CD4-positive, alpha-beta T cell treated with Interferon alpha-2 for 1 hour (primary cell): ENCODE measurements at regions not wholly inside any gene's neighbourhood (a gene's known extent, or its start where the extent isn't known, plus 50 kb on each side); places are given as distances from the start of the nearest gene placed in this dataset.
"Not testable (repeated sequence)": the region's sequence is repeated elsewhere in the genome, so short reads cannot be mapped to it uniquely, and the experiment has no call there.

Experiments
- DNase-seq, 2 donors: peaks; one replicate each; pipeline ENCODE4 v3.0.0-alpha.2; 2020 to 2022

DNA sequence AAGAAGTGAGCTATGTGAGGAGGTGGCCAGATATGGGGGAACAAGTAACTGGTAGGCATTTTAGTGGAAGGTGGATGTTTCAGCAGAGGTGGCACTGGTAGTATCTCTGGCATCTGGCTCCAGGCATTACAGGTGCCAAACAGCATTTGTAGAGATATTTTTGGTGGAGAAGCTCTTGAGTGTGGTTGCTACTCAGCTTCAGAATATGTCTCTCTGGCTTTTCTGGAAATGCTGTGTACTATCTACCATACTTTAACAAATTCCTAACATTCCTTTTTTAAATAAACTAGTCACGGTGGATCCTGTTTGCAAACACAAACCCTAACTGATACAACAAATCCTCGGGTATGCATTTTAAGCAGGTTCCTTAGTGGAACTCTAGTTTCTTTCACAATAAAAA, 128.0 kb downstream of the BARX2 start:
- no peak for DNase-seq

DNA sequence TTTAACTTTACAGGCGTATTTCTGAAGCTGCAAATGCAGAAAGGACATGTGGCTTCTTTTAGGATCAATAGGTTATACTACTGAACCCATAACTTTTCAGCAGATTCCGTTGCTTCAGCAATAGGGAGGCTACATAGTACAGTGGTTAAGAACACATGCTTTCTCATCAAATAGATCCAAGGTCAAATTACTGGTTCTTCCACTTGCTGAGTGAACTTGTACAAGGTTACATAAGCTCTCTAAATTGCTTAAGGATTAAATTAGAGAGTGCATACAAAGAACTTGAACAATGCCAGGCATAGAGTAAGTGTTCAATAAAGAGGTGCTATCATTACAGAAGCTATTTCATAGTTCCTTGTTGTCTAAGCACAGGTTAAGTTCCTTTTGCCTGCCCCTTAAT, 129.6 kb downstream of the BARX2 start:
- no peak for DNase-seq

DNA sequence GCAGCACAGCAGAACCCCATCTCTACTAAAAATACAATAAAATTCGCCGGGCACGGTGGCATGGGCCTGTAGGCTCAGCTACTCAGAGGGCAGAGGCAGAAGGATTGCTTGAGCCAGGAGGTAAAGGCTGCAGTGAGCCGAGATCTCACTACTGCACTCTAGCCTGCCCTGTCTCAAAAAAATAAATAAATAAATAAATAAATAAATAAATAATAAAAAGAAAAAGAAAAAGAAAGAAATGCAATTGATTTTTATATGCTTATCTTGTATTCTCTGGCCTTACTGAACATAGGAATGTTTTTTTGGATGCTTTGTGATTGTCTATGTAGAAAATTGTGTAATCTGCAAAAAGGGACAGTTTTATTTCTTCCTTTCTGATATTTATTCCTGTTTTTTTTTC, 132.5 kb downstream of the BARX2 start:
- DNase-seq: no peak

DNA sequence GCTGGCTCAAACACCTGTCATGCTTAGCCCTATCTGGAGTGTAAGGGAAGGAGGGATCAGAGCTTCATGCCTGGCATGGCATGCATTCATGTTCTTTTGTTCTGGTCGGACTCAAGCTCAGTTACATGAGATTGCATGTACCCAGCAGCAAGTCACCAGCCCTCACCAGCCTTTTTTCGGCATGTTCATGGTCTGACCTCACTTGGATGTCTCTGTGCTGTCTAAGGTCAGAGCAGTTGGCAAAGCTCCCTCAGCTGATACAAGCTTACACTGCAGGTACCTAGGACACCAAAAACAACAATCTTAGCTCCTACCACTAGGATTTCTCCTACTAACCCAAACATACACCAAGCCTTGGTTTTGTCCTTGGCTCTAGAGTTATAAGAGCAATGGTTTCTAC, 152.6 kb downstream of the BARX2 start:
- no peak for DNase-seq

DNA sequence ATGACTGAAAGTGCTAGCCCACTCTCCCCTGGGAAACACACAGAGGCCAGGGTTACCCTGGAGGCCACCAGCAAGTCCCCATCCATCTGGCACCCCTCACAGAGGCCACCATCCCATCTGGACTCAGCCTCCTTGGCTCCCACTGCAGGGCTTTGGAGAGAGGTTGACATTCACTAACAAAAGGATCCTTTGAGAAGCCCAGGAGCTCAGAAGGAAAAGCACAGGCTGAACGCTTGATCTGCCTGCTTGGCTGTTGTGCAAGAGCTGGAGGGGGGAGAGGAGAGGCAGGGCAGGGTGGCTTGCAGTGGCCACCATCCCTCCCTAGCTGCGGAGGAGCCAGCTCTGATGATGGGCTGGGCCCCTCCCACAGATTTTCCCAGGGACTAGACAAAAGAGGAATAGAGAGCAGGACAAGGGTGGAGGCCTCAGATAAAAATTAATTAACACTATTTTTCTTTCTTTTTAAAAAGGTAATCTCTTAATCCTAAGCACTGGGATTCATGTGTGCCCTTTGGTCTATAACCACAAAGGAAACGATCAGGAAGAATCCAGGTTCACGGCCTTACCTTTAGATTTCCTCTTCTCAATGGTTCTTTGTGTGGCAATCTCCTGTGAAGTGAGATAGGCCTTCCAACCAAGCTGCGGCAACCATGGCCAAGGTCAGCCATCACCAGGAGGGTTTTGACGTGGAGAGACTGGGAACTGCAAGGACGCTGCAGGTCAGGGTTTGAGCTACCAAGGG, 154.7 kb downstream of the BARX2 start:
- DNase-seq: no peak

DNA sequence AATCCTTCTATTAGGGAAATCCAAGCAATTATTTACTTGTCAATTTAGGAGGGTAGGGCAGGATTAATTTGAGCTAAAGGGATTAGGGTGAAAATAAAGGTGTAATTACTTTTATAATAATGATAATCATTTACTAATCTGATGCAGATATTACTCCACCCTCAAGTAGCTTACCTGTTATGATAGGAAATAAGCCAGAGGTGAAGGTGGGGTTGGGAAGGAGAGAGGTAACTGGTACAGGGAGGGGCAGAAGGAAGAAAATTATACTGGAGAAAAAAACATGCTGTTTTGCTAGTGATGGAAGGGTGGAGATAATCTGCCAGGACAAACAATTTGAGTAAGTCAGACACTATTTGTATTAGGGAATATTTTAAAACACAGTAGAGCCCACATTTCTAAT, 157.7 kb downstream of the BARX2 start:
- DNase-seq: no peak

DNA sequence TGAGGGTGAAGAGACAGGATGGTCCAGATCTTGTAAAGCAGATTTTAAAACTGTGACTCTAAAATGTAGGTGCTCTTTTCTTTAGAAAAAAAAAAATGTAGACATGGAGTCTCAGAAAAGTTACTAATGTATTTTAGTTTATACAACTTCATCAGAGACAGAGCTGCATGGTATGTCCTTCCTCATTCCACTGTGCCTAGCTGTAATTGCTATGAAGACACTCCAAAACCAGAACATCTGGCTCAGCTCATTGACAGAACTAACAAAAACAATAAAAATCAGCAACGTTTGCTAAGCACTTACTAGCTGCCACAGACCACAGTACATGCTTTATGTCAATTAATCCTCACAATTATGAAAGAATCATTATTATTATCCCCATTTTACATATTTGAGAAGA, 160.7 kb downstream of the BARX2 start:
- no peak for DNase-seq

DNA sequence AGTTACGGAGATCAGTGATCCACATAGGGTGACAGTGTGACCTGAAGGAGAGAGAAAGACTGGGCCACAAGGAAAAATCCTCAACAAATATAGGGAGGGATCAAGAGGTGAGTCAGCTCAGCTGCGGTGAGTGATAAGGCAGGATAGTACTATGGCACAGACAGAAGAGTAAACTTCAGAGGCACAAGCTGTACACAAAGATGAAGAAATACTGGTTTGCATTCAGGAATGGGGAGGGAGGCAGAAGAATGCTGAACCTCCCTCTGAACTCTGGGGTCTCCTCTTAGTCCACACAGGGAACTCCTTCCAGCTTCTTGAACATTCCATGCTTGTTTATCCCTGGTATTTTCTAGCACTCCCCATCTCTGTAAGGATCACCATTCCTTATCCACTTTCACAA, 162.7 kb downstream of the BARX2 start:
- DNase-seq: no peak

DNA sequence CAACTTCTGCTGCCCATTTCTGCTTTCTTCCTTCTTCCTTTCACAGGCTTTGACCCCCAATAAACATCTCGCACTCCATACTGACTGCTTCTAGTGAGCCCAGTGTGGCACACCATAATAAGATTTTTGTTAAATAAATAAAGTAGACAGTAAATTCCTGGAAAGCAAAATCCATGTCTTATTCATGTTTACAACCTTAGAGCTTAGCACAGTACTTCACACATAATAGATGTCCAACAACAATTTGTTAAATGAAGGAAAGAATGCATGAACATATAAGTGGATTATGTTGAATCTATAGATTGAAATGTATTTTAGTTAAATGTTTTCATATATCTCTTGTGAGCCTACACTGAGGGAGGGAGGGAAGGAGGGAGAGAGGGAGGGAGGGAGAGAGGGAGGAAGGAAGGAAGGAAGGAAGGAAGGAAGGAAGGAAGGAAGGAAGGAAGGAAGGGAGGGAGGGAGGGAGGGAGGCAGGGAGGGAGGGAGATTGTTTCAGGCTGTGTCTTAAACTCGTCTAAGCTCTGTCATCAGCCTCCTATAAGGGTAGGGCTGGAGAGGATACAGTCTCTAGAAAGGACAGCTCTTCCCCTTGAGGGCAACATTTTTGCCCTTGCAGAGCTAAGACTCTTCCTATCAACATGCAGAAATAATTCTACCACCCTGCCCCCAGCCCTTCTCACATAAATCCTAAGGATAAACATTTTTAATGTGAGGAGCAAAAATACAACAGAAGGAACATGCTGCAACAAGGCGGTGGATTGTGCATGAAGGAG, 168.1 kb downstream of the BARX2 start:
- no peak for DNase-seq

DNA sequence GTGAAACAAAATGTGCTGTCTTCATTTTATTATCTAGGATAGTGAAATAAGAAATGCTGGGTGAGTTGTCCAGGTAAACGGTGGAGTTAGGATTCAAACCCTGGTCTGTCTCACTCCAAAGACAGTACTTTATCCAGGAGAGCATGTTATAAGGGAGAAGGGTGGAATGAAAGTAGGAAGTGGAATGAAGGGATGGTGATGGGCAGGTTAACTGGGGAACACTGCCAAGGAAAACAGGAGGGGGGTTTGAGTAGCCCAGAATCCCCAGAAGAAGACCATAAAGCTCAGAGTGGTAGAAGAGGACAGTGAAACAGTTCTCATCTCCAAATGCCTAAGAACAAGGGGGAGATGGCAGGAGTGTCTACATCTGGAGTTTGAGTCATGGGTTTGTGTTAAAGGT, 169.0 kb downstream of the BARX2 start:
- no peak for DNase-seq

DNA sequence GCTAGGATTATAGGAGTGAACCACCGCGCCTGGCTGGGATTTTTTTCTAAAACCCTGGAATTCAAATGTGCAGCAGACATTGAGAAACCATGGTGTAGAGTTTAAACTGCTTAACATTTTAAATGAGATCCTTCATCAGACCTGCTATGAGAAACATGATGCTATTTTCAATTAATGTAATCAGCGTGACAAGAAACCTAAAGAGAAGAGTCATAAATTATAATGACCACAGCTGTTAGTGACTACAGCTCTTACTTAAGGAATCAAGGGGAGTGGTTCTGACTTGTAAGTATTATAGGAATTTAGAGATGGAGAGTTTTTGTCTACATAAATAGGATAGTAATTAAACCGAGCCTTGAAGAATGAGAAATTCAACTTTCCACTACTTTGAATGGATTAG, 170.6 kb downstream of the BARX2 start:
- no peak for DNase-seq

DNA sequence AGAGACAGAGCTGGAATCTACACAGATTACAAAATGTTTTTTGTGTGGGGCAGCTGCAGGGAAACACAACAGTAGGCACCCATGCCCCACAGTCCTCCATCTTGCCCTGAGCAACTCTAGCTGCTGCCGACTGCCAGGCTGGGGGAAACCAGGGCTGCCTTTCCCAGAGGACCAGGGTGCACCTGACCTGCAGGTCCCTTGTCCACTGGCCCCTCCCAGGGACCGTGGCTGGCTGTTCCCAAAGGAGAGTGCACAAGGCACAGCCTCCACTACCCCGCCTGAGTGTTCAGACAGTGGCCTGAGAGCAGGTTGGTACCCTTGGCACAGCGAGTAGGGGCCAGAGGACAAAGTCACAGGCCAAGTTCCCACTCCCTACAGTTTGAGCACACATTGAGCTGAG, 181.8 kb downstream of the BARX2 start:
- no peak for DNase-seq

DNA sequence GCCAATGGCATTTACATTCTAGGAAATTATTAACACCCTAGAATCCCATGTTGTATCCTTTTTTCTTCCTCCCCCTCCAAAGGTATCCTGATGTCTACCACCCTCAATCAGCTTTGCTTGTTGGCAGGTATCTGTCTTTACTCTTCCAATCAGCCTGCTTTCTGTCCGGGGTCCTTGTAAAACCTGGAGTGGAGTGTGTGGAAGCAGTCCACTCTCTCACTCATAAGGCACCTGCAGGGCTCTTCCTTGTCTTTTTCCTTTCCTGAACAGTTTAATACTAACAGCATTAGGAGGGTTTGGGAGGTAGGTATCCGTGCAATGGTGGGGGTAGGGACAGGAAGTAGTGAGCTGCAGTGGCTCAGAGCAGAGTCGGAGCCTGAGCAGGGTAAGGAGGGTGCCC, 193.4 kb downstream of the BARX2 start:
- no peak for DNase-seq

DNA sequence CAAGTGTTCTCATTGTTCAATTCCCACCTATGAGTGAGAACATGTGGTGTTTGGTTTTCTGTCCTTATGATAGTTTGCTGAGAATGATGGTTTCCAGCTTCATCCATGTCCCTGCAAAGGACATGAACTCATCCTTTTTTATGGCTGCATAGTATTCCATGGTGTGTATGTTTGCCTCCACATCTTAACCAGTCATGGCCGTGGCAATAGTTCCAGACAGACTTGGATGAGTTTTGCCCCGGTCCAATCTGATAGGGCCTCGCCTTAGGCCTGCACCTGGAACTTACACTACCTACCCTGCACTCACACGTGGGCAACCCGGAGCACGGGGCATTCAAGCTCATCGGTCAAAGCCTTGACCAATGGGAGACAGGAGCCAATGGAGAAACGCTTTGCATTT, 197.0 kb downstream of the BARX2 start:
- not testable (repeated sequence) for DNase-seq

DNA sequence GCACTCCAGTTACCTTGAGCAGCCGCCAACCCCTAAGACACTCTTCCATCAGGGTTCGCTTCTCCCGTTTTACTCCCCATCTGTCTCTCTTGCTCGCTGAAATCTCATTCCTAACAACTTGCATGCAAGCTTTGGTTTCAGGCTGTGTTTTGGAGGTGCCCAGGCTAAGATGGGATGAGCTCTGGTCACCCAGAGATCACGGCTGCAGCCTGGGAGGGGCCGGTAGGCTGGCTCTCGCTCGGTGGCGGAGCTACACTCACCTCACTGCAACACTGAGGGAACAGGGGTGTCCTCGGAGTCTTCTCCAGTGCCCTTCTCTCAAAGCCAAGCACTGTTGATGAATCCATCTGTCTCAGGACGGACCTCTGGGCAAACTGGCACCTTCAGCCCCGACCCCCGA, 197.5 kb downstream of the BARX2 start:
- no peak for DNase-seq

DNA sequence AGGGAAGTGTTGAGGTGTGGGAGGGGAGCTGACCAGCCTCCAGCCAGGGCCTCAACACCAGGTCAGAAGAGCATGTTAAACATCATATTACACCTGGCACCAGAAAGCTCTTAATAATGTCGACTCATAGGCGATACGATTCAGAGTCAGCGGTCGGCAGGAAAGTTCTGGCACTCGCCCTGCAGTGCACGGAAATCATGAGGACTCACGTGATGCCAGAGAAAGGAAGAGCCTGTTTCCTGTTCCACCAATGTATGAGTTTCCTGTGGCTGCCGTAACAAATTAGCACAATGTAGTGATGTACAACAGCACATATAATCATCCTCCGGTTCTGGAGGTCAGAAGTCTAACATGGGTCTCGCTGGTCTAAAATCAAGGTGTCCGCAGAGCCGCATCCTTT, 198.8 kb downstream of the BARX2 start:
- no peak for DNase-seq

DNA sequence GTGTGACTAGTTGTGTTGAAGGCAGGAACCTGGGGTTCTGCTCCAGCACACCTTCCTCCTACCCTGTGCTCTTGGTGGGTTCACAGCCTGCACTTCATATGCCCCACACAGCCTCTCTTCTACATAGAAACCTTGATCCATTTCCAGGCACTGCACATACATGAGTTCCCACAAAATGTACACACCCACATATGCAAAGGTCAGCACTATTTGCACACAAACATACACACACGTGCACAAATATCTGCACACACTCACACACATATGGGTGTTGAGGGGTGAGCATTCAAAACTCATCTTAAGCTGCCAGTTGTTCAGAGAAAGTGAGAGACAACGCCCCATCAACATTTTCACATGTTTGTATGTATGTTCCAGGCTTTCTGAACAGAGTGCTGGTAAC, 201.0 kb downstream of the BARX2 start:
- DNase-seq: no peak

DNA sequence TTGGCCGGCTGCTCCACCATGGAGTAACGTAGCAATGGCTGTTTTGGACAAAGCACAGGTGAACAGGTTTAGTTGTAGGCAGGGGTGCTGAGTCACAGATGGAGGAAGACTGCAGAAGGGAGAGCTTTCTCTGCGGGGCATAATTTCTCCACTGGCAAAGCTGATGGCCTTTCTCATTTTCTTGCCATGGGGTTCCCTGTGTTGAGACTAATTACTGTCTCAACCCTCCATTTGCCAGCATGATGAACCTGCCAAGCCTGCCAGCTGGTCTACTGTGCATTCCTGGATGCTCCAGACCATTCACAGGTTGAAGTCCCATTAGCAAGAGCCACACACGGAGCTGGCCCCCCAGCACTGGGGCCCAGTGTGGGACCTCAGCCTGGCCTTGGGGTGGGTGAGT, 202.4 kb downstream of the BARX2 start:
- DNase-seq: no peak

DNA sequence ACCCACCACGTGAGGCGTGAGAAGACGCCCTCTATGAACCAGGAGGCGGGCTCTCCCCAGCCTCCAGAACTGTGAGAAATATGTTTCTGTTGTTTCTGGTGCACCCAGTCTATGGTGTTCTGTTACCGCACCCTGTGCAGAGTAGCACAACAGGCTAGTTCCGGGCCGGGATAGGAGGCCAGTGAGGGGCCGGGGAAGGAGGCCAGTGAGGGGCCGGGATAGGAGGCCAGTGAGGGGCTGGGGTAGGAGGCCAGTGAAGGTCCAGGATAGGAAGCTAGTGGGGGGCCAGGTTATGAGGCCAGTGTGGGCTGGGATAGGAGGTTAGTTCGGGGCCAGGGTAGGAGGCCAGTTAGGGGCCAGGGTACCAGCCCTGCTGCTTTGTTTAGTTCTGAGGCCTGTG, 204.6 kb downstream of the BARX2 start:
- no peak for DNase-seq

DNA sequence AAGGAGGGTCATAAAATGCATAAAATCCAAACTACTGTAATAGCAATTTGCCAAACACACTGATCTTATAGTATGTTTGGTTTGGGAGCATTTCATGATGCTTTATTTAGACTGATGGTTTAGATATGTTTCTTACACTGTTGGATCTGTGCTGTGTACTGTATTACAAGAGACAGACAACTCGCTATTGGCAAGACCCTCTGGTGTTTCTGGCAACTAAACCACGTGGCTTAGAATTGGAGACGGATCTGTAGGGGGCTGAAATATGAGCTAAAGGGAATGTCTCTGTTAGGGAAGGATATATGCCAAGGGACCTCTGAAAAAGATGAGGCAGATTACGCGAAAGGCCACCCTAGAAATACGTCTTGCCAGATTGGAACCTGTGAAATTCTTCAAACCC, 208.7 kb downstream of the BARX2 start:
- DNase-seq: no peak

DNA sequence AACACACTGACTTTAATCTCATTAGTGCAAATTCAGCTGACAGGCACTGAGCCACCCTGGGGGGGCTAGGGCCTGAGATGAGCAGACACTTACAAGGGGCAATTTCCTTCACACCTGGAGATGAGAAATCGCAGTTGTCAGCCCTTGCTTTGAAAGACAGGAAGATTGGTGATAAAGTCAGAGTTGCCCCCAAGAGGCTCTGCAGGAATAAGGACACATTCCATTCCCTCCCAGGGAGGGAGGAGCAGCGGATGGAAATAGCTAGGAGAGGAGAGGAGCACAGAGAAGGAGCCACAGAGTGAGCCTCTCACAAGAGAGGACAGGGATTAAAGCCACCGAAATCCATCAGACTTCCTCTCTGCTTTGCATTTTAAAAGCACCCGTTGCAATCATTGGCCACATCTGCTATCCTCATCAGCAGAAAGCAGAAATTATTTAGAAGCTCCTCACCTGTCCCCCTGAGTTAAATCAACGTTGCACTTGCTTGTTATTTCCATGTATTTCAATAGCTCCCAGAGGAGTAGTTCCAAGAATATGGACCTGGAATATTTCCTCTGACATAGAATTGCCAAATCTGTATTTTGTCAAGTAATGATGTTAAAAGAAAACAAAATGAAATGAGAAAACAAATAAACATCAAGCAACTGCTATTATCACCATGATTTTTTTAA, 213.7 kb downstream of the BARX2 start:
- no peak for DNase-seq

DNA sequence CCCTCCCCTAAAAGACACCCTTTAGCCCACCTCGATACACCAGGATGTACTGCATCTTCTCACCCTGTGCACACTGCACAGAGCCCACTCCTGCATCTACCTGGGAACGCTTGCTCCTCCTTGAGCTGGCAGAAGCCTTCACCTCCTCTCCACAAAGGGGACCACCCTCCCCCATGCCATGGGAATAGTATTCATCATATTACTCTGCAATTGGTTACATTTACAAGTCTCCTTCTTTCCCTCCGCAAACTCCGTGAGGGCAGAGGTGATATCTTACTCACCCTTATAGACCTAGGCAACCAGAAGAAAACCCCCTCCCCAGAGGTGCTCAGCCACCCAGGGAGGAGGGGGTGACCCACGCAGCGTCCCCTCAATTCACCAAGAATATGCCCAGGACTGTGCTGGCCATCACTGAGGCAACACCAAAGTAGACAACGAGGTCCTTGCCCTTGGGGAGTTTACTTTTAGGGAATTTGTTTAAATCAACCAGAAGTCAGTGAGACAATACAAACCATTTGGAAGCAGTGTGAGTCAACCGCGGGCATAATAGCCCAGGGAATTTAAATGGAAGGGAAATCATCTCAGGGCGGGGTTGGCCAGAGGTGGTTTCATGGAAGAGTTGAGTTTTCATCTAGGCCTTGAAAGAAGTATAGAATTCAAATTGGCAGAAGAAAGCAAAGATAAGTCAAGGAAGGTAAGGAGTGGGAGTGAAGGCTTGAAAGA, 214.5 kb downstream of the BARX2 start:
- no peak for DNase-seq

DNA sequence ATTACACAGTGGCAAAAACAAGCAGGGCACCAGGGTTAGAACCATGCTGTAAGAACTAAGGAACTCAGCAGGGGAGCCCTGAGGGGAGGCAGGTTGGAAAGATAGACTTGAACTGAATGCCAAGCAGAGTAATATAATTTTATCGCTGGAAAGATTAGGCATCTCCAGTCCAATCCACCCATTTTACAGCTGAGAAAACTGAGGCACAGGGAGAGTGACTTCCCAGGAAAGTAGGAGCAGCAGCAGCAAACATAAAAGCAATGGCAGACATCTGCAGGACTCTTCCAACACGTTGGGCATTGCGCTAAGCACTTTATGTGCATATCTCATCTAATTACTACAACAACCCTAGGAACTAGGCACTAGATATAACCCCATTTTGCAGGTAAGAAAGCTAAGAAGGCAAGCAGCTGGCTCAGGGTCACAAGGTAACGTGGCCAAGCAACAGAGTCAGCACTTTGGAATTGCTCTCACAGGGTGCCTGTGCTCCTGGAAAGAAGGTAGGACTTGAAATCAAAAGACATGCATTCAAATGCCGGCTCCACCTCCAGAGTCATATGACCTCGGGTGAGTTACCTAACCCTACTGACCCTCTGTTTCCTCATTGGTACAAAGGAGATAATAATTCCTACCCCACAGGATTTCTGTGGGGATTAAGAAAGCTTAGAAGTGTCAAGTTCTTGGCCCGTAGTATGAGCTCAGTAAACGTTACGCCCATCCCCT, 215.3 kb downstream of the BARX2 start:
- no peak for DNase-seq
